NCI-H2107 (cell line): ENCODE measurements at regions not wholly inside any gene's neighbourhood (a gene's known extent, or its start where the extent isn't known, plus 50 kb on each side); places are given as distances from the start of the nearest gene placed in this dataset.
A peak's percentile ranks its signal among the peaks of the same experiment; 100 is the strongest.
"Not testable (repeated sequence)": the region's sequence is repeated elsewhere in the genome, so short reads cannot be mapped to it uniquely, and the experiment has no call there.

Experiments used
- DNase-seq: peaks from one replicate; lab custom pipeline; 2025; lab: John Stamatoyannopoulos, UW

DNA sequence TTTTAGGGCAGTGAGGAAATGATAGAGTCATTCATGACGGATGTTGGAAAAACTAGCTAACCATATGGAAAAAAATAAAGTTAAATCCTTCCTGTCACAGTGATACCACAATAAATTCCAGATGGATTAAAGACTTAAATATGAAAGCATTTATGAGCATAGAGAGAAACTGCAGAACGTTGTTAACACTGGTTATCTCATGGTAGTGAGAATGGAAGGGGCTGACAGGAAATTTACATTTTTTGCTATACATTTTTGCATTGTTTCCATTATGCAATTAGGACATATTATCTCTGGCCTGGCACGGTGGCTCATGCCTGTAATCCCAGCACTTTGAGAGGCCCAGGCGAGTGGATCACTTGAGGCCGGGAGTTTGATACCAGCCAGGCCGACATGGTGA lies 130.5 kb upstream of the VOPP1 start:
- not testable (repeated sequence) for DNase-seq

DNA sequence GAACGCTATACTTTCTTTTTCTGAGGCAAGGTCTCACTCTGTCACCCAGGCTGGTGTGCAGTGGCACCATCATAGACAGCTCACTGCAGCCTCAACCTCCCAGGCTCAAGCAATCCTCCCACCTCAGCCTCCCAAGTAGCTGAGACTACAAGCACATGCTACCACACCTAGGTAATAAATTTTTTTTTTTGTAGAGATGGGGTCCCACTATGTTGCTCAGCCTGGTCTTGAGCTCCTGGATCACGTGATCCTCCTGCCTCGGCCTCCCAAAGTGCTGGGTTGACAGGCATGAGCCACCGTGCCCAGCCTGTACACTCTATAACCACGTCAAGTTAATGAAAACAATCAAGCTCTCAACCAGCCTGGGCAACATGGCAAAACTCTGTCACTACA lies 127.1 kb upstream of the VOPP1 start:
- DNase-seq, result not testable (repeated sequence)

DNA sequence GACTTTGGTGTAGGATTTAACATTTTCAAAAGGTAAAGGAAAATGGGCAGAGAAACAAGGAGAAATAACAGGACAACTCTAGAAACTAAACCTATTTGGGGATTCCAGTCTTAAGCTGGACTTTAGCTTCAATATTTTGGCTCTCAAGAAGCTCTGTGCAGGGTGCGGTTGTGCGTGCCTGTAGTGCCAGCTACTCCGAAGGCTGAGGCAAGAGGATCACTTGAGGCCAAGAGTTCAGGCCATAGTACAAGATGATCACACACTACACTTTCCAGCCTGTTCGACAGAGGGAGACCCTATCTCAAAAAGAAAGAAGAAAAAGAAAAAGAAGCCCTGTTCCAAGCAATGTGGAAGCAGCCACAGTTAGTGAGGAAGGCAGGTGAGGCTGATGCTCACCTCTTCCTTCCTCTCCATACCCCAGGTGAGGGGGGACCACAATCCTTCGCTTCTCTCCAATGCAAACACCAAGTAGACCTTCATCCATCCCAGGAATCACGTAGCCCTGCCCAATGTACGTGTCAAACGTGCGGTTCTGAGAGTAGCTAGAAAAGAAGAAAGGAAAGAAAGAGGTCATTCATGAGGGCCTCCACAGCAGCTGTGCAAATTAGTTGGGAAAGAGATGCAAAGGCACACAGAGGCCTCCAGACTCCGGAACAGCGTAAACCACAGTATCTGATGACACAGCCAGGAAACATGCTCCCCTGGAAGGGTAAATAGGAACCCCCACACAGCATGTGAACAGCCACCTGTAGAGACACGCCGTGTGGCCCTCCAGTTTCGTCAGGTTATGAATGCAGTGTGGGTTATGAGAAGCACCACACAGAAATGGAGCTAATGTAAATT lies 126.5 kb upstream of the VOPP1 start:
- DNase-seq, result peak; percentile 69

DNA sequence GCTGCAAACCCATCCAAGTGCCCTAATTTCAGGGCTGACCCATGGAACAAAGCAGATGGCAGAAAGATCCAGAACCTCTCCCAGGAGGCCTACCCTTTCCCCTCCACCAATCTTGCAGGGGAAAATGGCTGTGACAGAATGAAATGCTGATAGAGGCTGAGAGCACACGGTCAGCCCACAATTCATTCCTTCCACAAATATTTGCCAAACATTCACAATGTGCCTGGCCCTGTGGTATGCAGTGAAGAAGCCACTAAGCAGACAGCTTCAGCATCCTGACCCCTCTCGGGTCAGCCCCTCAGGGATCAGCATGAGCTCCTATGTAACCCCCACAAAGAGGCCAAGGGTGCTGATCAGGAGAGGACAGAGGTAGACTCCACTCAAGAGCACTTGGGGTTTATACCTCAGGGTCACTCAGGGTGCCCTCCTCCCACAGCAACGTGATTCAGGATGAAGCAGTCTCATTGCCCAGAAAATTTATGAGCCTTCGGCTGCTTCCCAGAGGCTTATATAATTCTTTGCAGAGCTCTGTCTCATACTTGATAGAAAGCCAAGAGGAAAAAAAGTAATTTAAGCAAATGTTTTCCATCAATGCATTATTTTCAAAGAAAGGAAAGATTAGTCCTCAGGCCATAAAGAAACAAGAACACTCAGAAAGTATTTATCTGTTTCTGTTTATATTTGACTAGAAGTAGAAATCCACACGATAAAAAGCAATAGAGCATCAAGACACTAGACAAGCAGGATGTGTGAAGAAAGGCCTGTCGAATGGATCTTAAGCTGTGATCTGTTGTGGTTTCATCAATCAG lies 123.8 kb upstream of the VOPP1 start:
- not testable (repeated sequence) for DNase-seq

DNA sequence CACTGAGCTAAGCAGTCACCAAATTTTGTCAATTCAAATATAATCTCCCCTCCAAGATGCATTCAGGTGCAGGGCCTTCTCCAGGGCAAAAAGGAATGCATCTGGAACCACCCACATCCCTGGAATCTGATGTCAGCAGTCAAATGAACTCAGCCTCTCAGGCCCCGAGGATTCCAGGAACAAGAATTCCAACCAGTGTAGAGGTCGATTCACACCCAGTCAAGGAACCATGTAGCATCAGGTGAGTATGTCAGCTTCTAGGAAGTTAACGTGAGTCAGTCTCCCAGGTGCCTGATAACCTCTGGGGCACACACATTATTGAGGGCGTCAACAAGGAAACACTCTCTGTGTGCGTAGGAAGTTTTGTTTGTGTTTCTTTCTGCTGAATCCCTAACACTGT lies 122.2 kb upstream of the VOPP1 start:
- not testable (repeated sequence) for DNase-seq

DNA sequence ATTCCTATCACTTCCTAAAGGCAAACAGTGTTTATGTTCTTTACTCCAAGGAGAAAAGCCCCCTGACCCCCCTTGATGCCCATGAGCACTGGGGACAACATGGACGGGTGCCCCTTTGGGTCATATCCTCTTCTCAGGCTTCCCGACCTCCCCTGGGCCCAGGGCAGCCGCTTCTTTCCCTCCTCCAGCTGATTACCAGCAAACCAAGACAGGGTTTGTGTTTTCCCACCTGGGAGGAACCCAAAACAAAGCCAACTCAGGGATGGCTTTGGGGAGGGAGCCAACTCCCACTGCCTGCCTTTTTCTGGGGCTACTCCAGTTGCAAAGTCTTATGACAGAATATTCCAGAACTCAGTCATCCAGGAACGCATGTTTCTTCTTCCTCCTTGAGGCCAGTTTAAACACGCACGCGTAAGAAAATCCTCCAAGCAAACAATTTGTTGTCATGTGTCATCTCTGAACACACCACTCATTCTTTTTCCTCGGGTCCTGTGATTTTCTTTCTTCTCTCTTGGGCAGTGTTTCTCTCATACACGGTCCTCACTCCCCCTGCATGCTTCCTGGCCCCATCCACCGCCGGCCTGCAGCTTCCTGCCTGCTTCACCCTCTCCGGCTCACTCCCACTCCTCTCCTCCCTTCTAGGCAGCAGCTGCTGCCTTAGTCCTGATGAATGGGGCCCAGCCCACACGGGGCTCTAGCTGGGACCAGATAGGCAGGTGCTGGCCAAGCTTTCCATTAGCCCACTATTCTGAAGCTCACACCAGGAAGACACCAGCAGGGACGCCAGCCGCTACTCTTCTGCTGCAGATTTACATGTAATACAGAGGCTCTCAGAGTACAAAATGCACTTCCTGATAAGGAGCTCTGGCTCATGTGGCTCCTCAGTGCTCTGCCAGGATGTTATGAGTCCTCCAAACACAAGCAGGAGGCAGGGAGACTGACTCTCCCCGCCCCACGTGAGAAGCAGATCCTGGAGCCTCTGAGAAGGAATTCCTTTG lies 116.7 kb upstream of the VOPP1 start:
- DNase-seq, result peak; percentile 17

DNA sequence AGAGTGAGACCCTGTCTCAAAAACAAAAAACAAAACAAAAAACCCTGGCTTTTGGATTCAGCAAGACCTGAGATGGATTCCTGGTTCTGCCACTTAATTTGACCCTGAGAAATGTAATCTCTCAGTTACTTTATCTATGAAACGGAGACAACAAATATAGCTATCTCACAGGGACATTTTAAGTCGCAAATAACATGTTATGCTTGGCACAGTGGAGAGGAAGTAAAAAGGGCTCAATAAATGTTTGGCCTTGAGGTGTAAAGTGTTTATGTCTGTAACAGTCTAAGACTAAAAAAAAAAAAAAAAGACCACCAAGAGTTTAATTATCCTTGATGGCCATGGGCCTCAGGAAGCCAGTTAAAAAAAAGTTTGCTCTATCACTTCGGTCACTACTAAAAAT lies 116.0 kb upstream of the VOPP1 start:
- DNase-seq, result not testable (repeated sequence)

DNA sequence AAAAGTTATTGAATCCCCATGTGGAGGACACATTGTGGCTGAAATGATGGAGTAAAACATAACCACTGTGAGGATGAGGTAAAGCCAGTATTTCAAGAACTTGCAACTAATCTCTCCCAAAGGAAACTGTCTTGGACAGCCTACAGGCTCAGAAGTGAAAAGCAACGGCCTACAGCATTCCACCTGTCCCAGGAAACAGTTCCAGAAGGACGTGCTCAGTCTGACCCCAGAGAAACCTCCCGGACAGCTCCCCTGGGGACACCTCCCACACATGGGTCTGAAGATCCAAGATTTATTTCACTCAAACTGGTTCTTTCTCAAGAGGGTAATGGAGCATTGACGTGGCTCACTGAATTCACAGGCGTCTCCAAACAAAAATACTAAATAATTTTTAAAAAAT lies 115.0 kb upstream of the VOPP1 start:
- not testable (repeated sequence) for DNase-seq

DNA sequence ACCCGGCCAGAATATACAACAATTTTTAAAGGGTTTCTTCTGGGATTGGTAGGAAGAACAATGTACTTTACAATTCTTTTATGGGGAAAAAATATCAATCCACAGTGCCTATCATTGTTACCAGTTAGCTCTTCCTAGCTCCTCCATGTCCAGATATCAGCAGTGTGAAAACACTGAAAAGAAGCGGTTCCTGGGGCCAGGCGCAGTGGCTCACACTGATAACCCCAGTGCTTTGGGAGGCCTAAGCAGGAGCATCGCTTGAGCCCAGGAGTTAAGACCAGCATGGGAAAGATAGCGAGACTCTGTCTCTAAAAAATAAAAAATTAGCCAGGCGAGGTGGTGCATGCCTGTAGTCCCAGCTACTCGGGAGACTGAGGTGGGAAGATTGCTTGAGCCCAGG lies 114.5 kb upstream of the VOPP1 start:
- not testable (repeated sequence) for DNase-seq

DNA sequence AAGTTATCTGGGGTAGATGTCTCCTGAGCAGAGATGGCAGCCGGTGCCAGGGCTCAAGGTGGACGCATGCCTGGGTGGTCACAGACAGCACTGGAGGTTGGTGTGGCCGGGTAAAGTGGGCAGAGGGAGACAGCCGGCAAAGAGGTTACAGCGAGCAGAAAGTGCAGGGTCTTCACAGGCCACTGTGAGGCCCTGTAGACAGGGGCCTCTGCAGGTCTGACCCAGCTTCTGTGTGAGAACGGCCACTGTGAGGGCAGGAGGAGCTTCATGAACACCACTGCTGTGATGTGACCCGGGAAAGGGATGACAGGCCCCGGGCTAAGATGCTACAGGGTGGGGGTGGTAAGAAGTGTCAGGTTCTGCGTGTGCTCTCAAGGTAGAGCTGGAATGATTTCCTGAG lies 111.2 kb upstream of the VOPP1 start:
- not testable (repeated sequence) for DNase-seq

DNA sequence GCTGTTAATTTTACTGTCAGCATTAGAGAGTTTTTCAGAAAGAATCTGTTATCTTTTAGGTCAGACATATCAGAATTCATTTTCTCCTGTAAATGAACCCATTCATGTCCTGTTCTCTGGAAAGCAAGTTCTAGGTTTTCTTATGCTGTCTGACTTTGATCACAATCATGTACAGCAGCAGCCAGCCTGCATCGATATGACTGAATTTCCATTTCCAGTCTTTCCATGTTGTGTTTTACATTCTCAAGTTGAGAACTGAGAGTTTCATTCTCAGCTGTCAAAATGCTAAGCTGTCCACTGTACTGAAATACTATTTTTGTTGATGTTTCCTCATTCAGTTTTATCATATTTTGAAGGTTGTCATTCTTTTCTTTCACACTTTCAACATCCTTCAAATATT lies 103.3 kb upstream of the VOPP1 start:
- DNase-seq, result not testable (repeated sequence)

DNA sequence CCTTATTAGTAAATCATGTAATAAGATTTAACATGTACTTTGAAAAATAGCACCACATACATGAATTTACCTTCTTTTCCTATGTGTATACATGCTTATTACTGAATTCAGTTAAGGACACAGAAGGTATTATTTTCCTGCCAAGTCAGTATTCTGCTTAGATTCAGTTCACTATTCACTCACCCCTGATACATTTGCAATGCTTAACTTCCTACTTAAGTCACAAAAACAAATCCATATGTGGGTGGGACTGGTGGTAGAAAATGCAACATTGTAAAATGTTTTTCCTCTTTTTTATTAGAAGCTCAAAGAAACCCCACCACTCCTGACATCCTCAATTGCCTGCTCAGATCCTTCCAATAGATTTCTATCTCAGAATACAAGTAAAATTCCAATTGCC lies 101.2 kb upstream of the VOPP1 start:
- not testable (repeated sequence) for DNase-seq

DNA sequence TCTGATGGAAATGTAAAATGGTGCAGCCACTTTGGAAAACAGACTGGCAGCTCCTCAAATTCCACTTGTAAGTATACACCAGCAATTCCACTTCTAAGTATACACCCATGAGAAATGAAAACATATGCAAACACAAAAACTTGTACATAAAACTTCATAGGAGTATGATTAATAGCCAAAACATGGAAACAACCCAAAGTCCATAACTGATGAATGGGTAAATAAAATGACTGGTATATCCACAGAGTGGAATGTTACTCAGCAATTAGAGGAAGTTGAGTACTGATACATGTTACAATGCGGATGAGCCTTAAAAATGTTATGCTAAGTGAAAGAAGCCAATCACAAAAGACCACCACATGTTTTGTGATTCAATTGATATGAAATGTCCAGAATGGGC lies 99.8 kb upstream of the VOPP1 start:
- not testable (repeated sequence) for DNase-seq

DNA sequence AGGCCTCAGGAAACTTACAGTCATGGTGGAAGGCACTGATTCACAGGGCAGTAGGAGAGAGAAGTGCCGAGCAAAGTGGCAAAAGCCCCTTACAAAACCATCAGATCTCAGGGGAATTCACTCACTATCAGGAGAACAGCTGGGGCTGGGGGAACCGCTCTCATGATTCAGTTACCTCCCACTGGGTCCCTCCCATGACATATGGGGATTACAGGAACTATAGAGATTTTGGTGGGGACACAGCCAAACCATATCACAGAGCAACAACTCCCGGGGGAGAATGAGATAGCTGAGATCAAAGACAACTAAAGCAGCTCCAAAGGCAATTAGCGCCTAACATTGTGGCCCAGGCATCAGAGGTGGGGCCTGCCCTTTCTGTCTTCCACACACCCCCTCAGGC lies 85.4 kb upstream of the VOPP1 start:
- DNase-seq, result no peak

DNA sequence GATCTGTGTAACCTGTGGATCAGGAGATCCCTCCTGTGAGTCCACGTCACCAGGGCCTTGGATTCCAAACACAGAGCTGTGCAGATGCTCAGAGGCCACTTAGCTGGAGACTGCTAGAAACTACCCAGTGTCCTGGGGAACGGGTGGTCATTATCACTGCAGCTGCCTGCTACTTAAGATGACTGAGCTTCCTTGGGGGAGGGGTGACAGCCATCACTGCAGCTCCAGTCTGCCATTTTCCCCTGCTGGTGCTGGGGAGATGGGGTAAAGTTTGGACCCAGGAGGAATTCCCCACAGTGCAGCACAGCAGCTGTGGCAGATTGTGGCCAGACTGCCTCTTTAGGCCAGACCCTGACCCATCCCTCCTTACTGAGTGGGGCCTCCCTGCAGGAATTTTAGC lies 78.8 kb upstream of the VOPP1 start:
- no peak for DNase-seq

DNA sequence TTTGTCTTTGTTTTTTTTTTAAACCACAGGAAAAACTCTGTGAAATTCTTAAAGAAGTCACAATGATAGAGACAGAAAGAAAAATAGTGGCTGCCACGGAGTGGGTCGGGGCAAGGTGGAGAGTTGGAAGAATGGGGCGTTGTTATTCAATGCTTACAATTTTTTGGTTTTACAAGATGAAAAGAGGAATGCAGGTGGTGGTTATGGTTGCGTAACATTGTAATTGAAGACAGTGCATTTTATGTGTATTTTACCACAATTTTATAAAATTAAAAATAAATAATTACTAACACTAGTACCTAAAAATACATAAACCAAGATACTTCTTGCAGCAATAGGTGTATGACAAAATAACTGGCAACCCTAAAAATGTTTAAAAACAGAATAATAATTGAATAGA lies 76.9 kb upstream of the VOPP1 start:
- DNase-seq, result no peak

DNA sequence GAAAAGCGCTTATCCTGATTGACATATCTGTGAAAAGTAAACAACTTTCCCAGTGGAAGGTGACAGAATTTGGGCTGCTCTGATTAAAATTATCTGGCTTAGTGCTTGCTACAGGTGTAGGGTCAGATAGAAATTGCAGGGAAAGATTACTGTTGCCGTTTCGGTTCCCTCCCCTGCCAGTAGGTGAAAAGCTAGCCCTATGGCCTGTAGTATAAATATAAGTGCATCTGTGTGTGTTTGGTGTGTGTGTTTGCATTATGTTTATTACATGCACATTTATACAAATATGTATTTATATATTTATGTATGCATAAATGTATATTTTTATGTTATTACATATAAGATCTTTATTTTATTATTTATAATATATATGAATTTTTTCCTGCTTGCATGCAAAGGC lies 72.3 kb upstream of the VOPP1 start:
- DNase-seq, result no peak

DNA sequence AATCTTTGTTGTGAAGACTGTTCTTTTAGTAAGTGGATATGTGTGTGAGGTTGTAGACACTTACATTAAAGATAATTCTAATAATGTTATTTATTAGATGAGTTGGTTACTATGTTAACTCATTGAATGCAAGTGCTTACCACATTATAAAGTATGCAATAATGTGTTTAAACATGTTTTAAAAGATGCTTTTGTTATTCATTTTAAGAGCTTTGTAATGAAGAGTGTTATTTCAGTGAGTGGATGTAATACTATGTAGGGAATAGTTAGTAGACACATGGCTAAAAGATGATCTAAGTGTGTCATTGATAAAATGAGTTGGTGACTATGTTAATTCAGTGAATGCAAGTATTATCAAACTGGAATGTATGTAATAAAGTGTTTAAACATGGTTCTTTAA lies 70.0 kb upstream of the VOPP1 start:
- no peak for DNase-seq

DNA sequence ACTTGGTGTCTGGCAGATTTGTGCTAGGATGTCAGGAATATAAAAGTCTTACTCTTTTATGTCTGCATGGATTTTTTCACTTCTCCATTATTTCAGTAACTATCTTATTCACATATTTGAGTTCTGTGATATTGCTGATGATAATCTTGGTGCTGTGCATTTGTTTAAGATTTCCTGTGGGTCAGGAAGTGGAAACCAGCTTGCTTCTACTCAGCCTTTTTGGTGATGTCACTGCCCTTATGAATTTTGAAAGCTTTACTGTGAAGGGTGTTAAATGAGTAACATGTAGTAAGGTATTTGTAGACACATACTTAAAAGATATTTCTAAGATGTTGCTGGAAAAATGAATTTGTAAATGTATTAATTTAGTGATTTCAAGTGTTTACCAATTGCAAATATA lies 69.5 kb upstream of the VOPP1 start:
- no peak for DNase-seq

DNA sequence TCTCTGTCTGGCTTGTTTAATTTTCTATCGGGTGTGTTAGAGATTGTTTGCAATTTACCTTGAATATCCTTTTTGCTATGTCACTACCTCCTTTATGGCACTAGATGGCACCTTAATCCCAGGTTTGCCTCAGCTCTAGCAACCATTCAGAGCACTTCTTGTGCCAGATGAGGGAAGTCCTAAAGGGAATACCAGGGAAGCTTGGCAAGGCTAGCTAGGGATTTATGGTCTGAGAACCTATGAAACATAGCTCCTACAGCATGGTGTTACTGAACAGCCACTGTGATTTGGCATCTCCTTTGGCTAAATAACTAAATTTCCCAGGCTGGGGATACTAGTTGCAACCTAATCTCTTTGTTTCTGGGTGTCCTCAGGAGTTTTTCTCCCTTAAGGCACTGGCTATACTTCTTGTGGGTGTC lies 69.0 kb upstream of the VOPP1 start:
- DNase-seq, result peak; percentile 79

DNA sequence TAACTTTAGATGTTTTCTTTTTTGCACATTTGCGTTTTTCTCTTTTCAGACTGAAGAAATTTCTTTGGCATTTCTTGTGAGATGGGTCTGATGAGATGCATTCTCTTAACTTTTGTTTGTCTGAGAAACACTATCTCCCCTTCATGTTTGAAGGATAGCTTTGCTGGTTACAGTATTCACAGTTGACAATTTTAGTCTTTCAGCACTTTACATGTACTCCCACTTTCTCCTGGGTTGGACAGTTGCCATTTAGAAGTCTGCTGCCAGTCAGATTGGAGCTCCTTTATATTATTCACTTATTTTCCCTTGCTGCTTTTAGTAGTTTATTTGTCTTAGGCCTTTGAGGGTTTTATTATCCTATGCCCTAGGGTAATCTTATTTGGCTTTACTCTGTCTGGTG lies 67.3 kb upstream of the VOPP1 start:
- DNase-seq, result no peak

DNA sequence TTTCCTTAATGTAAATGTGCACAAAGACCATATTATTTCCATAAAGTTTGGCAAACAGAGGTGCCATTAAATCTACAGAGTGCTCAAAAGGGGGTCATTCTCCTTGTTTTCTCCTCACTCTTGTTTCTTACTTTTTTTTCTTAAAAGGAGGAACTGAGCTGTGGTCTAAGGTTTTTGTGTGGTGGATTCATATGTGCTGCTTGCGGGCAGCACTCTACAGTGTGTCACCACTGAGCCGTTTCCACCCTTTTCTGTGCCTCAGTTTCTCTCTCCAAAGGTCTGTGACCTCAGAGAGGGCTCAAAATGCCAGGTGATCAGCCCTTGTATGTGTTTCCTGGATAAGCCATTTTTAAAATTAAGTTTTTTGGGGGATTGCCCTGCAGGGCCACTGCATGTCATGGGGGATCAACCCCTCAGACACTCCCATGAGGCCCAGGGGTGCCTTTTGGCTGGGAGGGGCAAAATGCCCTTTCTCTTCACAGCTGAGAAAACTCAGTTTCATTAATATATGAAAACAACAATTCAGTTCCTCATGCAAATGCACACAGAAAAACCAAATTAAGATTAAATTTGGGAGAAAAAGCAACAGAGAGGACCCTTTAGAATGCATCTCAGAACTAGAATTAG lies 56.9 kb upstream of the VOPP1 start:
- no peak for DNase-seq
